Astrocyte (in vitro differentiated cells and primary cell): ENCODE measurements at regions not wholly inside any gene's neighbourhood (a gene's known extent, or its start where the extent isn't known, plus 50 kb on each side); places are given as distances from the start of the nearest gene placed in this dataset.

Source experiments
- EZH2 ChIP-seq: IDR thresholded peaks from 2 replicates; pipeline ENCODE4 v1.6.1; 2012; ENCODE audit warnings: mild to moderate bottlenecking, low read length, inconsistent platforms; ENCODE audit not compliant: insufficient read depth
- TF ChIP-seq, protein P1 (sequence below): IDR thresholded peaks from 2 replicates; pipeline ENCODE4 v1.5.1; 2011; ENCODE audit warnings: low read depth, mild to moderate bottlenecking, inconsistent platforms, low read length, moderate library complexity; ENCODE audit not compliant: insufficient read depth

DNA sequence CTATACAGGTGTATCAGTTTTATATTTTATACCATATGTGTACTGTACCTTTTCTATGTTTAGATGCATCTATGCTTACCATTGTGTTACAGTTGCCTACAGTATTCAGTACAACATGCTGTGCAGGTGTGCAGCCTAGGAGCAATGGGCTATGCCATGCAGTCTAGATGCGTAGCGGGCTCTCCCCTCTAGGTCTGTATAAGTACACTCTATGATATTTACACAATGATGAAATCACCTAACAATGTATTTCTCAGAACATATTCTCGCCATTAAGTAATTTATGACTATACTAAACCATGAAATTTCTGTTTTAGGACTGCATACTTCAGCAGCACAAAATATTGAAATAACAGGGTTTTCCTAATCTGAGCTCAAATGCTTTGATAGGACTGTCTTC lies 179.6 kb downstream of the RFC3 start:
- TF ChIP-seq, protein P1, sequence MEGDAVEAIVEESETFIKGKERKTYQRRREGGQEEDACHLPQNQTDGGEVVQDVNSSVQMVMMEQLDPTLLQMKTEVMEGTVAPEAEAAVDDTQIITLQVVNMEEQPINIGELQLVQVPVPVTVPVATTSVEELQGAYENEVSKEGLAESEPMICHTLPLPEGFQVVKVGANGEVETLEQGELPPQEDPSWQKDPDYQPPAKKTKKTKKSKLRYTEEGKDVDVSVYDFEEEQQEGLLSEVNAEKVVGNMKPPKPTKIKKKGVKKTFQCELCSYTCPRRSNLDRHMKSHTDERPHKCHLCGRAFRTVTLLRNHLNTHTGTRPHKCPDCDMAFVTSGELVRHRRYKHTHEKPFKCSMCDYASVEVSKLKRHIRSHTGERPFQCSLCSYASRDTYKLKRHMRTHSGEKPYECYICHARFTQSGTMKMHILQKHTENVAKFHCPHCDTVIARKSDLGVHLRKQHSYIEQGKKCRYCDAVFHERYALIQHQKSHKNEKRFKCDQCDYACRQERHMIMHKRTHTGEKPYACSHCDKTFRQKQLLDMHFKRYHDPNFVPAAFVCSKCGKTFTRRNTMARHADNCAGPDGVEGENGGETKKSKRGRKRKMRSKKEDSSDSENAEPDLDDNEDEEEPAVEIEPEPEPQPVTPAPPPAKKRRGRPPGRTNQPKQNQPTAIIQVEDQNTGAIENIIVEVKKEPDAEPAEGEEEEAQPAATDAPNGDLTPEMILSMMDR: no peak
- no peak for TF ChIP-seq EZH2
